Panc1 (cell line): ENCODE measurements at regions not wholly inside any gene's neighbourhood (a gene's known extent, or its start where the extent isn't known, plus 50 kb on each side); places are given as distances from the start of the nearest gene placed in this dataset.

Experiments
- ATAC-seq: fragments of 200-7000 bp; cut with Tn5 transposase; 2 replicates; pipeline ENCODE4 v1.9.1; 2020; ENCODE audit warnings: mild to moderate bottlenecking, moderate library complexity
- BruUV-seq: library from RNA; stranded (reverse); fragments of 400-500 nt; replicated peaks from 2 replicates; lab custom pipeline; 2021; lab: Mats Ljungman, UMichigan
- CTCF ChIA-PET: fragments of 300-600 bp; sonication (Branson Sonifier 250); formaldehyde crosslinking; loops from one replicate; lab custom pipeline; 2022; ENCODE audit warnings: antibody characterized with exemption; lab: Charles Lee
- POLR2A ChIA-PET: fragments of 300-600 bp; sonication (Branson Sonifier 250); formaldehyde crosslinking; loops from one replicate; lab custom pipeline; 2022; ENCODE audit warnings: antibody characterized with exemption; lab: Charles Lee
- DNase-seq: peaks from one replicate; pipeline ENCODE4 v3.0.0-alpha.2; 2010; ENCODE audit warnings: low read depth, low spot score
- H3K27ac ChIP-seq: 2 replicates; pipeline ENCODE4 v1.5.1; 2011; ENCODE audit warnings: mild to moderate bottlenecking, low read length, inconsistent platforms
- H3K27me3 ChIP-seq: fragments of 200-500 bp; sonication (Bioruptor generic); 2 replicates; pipeline ENCODE4 v1.6.0; 2014; ENCODE audit warnings: low read length, inconsistent platforms; ENCODE audit not compliant: control insufficient read depth, insufficient read depth
- H3K36me3 ChIP-seq: fragments of 200-500 bp; sonication (Bioruptor generic); 2 replicates; pipeline ENCODE4 v1.5.1; 2014; ENCODE audit warnings: inconsistent platforms, mild to moderate bottlenecking, low read length, moderate library complexity; ENCODE audit not compliant: control insufficient read depth, insufficient read depth
- H3K4me1 ChIP-seq: 2 replicates; pipeline ENCODE4 v1.5.1; 2011; ENCODE audit warnings: inconsistent platforms, mild to moderate bottlenecking, low read length, moderate library complexity; ENCODE audit not compliant: control insufficient read depth, insufficient read depth
- H3K4me3 ChIP-seq, 2 experiments: 2 replicates each; pipeline ENCODE4 v1.5.1; 2011 to 2012; ENCODE audit warnings: low read depth in 2 of 2, low read length in 2 of 2, mild to moderate bottlenecking in 2 of 2, inconsistent platforms in 1 of 2, moderate library complexity in 1 of 2
- H3K9me3 ChIP-seq: fragments of 200-500 bp; sonication (Bioruptor generic); 2 replicates; pipeline ENCODE4 v1.5.1; 2014; ENCODE audit warnings: low read depth, mild to moderate bottlenecking, inconsistent platforms, low read length, moderate library complexity; ENCODE audit not compliant: control insufficient read depth, insufficient read depth
- POLR2AphosphoS5 ChIP-seq: IDR thresholded peaks from 2 replicates; pipeline ENCODE4 v1.6.1; 2012; ENCODE audit warnings: mild to moderate bottlenecking, low read depth, low read length, moderate library complexity
- REST ChIP-seq, 2 experiments: IDR thresholded peaks; 2 replicates each; pipeline ENCODE4 v1.6.1; 2011 to 2012; ENCODE audit warnings: low read depth in 2 of 2, control low read depth in 1 of 2, low read length in 1 of 2, mild to moderate bottlenecking in 1 of 2, moderate library complexity in 1 of 2; ENCODE audit not compliant: insufficient read depth in 1 of 2
- SIN3A ChIP-seq: IDR thresholded peaks from 2 replicates; pipeline ENCODE4 v1.6.1; 2012; ENCODE audit warnings: low read depth, mild to moderate bottlenecking, low read length, moderate library complexity, borderline replicate concordance; ENCODE audit not compliant: insufficient read depth
- TCF7L2 ChIP-seq: IDR thresholded peaks from 2 replicates; pipeline ENCODE4 v1.6.1; 2011; ENCODE audit warnings: mild to moderate bottlenecking, low read depth, low read length, inconsistent platforms
- in situ Hi-C: cut with HindIII; loops from 2 replicates; pipeline ENCODE4 v1.10.0; 2016; ENCODE audit warnings: low sequenced_read_pairs, low pct_unique_long_range_greater_than_20kb
- intact Hi-C: fragments of 100-400 bp; cut with micrococcal nuclease; formaldehyde crosslinking; loops from one replicate; pipeline ENCODE4 v1.10.0; 2022; ENCODE audit not compliant: unreplicated experiment
- TF ChIP-seq, protein P1 (sequence below): fragments of 450-650 bp; IDR thresholded peaks from 2 replicates; pipeline ENCODE4 v1.5.1; 2017; ENCODE audit warnings: mild to moderate bottlenecking

DNA sequence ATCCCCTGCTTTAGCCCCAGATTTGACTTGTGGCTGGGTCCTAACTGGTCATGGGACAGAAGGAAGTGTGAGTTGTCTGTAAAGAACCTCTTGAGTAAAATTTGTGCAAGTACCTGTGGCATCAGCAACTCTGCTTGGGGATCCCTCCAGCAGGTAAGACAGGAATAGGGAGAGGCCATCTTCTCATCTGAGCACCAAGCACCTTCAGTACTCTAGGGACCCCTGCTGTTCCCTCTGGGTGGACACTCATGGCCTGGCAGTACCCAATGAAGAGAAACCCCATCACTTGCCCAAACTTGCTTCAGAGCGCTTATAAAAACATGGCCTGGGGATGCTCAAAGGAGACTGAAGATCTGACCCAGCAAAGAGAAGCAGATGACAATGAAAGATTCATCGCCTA is 297.8 kb downstream of the SP3 start:
- ATAC-seq (peak; percentile 83), DNase-seq (no peak)
- ChIA-PET POLR2A (no interaction called here), CTCF (no interaction called here)
- TF ChIP-seq POLR2AphosphoS5 (no peak), TCF7L2 (no peak), REST (IDR thresholded peaks at IDR 0.05; ENCODE audit: insufficient read depth in 1 of 2, low read depth in 2 of 2, low read length in 1 of 2) (no peak), SIN3A (no peak)
- TF ChIP-seq, protein P1, sequence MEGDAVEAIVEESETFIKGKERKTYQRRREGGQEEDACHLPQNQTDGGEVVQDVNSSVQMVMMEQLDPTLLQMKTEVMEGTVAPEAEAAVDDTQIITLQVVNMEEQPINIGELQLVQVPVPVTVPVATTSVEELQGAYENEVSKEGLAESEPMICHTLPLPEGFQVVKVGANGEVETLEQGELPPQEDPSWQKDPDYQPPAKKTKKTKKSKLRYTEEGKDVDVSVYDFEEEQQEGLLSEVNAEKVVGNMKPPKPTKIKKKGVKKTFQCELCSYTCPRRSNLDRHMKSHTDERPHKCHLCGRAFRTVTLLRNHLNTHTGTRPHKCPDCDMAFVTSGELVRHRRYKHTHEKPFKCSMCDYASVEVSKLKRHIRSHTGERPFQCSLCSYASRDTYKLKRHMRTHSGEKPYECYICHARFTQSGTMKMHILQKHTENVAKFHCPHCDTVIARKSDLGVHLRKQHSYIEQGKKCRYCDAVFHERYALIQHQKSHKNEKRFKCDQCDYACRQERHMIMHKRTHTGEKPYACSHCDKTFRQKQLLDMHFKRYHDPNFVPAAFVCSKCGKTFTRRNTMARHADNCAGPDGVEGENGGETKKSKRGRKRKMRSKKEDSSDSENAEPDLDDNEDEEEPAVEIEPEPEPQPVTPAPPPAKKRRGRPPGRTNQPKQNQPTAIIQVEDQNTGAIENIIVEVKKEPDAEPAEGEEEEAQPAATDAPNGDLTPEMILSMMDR: peak; percentile 65
- Histone ChIP-seq H3K27me3 (no peaks in the 10 kb centered on the region), H3K4me3 (no peak overlapping the region), H3K9me3 (no peaks in the 10 kb centered on the region), H3K27ac (peak overlapping the region; percentile 12; the same call in 1 of the 2 replicates), H3K36me3 (no peaks in the 10 kb centered on the region), H3K4me1 (no peaks in the 10 kb centered on the region)
- BruUV-seq: no TSS peak
- in situ Hi-C loops: no loop called here
- intact Hi-C loops: no loop called here

DNA sequence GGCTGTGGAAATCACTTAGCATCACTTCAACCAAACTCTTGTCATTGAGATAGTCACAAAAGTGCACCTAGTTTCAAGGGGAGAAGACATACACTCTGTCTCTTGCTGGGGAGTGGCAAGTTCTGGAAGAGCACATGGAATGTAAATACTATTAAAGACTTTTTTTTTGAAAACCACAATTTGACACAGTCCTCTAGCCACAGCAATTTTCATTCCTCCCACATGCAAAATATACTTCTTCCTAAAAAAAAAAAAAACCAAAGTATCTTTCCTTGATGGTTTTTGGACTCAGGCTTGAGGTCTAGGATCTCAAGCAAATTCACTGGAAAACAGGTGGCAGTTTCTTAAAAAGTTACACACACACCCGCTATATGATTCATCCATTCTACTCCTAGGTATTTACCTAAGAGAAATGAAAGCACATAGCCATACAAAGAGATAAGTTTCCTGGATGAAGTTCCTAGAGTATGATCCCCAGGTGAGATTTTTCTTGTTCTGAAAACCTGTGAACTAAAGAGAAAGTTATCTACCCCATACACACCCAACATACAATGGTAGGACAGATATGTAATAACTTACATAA is 295.8 kb downstream of the SP3 start:
- no peaks in the 10 kb centered on the region for H3K27me3 ChIP-seq
- no peaks in the 10 kb centered on the region for H3K36me3 ChIP-seq
- TF ChIP-seq POLR2AphosphoS5 (no peak), SIN3A (no peak), REST (IDR thresholded peaks at IDR 0.05; ENCODE audit: insufficient read depth in 1 of 2, low read depth in 2 of 2, low read length in 1 of 2) (no peak), TCF7L2 (no peak)
- TF ChIP-seq, protein P1: no peak
- DNase-seq: no peak
- H3K4me1 ChIP-seq: no peaks in the 10 kb centered on the region
- ChIA-PET POLR2A (no interaction called here), CTCF (no interaction called here)
- no peaks in the 10 kb centered on the region for H3K9me3 ChIP-seq
- intact Hi-C loops (no loop called here), in situ Hi-C loops (no loop called here)
- no TSS peak for BruUV-seq
- ATAC-seq: no peak
- no peak overlapping the region for H3K27ac ChIP-seq
- H3K4me3 ChIP-seq: no peak overlapping the region
